Endodermal cell (in vitro differentiated cells): ENCODE measurements at regions not wholly inside any gene's neighbourhood (a gene's known extent, or its start where the extent isn't known, plus 50 kb on each side); places are given as distances from the start of the nearest gene placed in this dataset.
A peak's percentile ranks its signal among the peaks of the same experiment; 100 is the strongest.

Experiments
- DNase-seq: peaks from one replicate; pipeline ENCODE4 v3.0.0-alpha.2; 2017
- H3K27ac ChIP-seq: 2 replicates; pipeline ENCODE4 v1.5.1; 2013; ENCODE audit warnings: mild to moderate bottlenecking, low read depth, low read length, moderate library complexity
- H3K27me3 ChIP-seq: 2 replicates; pipeline ENCODE4 v1.6.1; 2013; ENCODE audit warnings: mild to moderate bottlenecking, low read length, moderate library complexity; ENCODE audit not compliant: insufficient read depth, control insufficient read depth, poor library complexity, severe bottlenecking
- H3K36me3 ChIP-seq: 2 replicates; pipeline ENCODE4 v1.7.0; 2013; ENCODE audit warnings: mild to moderate bottlenecking, low read length, moderate library complexity; ENCODE audit not compliant: control insufficient read depth, insufficient read depth
- H3K4me1 ChIP-seq: one replicate; pipeline ENCODE4 v1.7.0; 2013; ENCODE audit warnings: low read length; ENCODE audit not compliant: control insufficient read depth, insufficient read depth
- H3K4me3 ChIP-seq: 2 replicates; pipeline ENCODE4 v1.5.1; 2013; ENCODE audit warnings: mild to moderate bottlenecking, low read length, moderate library complexity
- H3K9ac ChIP-seq: 2 replicates; pipeline ENCODE4 v1.6.1; 2013; ENCODE audit warnings: mild to moderate bottlenecking, low read length, moderate library complexity; ENCODE audit not compliant: poor library complexity, severe bottlenecking; ENCODE audit errors: extremely low read depth
- H3K9me3 ChIP-seq: 2 replicates; pipeline ENCODE4 v1.6.1; 2013; ENCODE audit warnings: mild to moderate bottlenecking, low read length, moderate library complexity; ENCODE audit not compliant: control insufficient read depth
- H3K27ac Mint-ChIP-seq: 2 replicates; pipeline ENCODE4 v1.8.0; 2020; ENCODE audit warnings: mixed read lengths
- H3K27me3 Mint-ChIP-seq: 2 replicates; pipeline ENCODE4 v1.8.0; 2021; ENCODE audit warnings: mild to moderate bottlenecking, mixed read lengths; ENCODE audit not compliant: insufficient read depth
- H3K36me3 Mint-ChIP-seq: 2 replicates; pipeline ENCODE4 v1.8.0; 2020; ENCODE audit warnings: low read depth, mixed read lengths
- H3K4me1 Mint-ChIP-seq: 2 replicates; pipeline ENCODE4 v1.8.0; 2020; ENCODE audit warnings: mixed read lengths
- H3K4me3 Mint-ChIP-seq: 2 replicates; pipeline ENCODE4 v1.8.0; 2020; ENCODE audit warnings: mild to moderate bottlenecking, moderate library complexity, mixed read lengths
- H3K9me3 Mint-ChIP-seq: 2 replicates; pipeline ENCODE4 v1.8.0; 2020; ENCODE audit warnings: mild to moderate bottlenecking, mixed read lengths
- WGBS, 2 experiments: methylation state at CpG; one replicate each; pipeline versions ENCODE4 v1.1.5 to v1.1.7; 2013; ENCODE audit warnings: missing lambda C conversion rate in 2 of 2, mixed read lengths in 1 of 2; ENCODE audit not compliant: insufficient coverage in 1 of 2, insufficient read length in 1 of 2; 5-methylcytosine and 5-hydroxymethylcytosine counted together
- TF ChIP-seq, protein P1 (sequence below): fragments of 200-600 bp; sonication (generic); conservative IDR thresholded peaks from 2 replicates; pipeline ENCODE4 v1.5.0; 2021; ENCODE audit warnings: antibody characterized with exemption, mild to moderate bottlenecking

DNA sequence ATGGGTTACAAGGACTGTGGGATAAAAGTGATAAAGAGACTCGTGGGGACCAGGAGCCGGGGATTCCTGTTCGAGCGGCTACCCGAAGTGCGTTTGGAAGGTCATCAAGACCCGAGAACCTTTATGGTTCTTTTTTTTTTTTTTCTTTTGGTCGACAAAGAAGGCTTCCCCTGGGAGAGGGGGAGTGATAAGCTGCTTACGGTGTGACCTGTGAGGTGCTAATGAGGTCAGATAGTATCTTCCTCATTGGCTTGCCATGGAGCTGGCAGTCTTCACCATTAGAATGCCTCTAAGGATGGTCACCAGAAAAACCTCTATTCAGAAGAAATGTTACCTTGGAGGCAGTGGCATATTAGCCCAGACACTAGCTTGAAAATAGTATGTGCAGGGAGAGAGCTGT, 92.3 kb upstream of the STEAP4 start:
- Histone ChIP-seq H3K9ac (no peak overlapping the region), H3K9me3 (no peaks in the 10 kb centered on the region), H3K27me3 (no peaks in the 10 kb centered on the region), H3K4me3 (no peak overlapping the region), H3K27ac (no peak overlapping the region), H3K4me1 (peaks cover 7% of the 10 kb centered on the region), H3K36me3 (no peaks in the 10 kb centered on the region)
- Mint-ChIP-seq H3K27me3 (no peaks in the 10 kb centered on the region), H3K9me3 (no peaks in the 10 kb centered on the region), H3K27ac (peak overlapping the region; percentile 40), H3K4me3 (peak overlapping the region; percentile 20), H3K36me3 (no peaks in the 10 kb centered on the region), H3K4me1 (peaks cover 22% of the 10 kb centered on the region)
- peak; percentile 52 for DNase-seq
- WGBS, 2 experiments: 74% methylated on average over 7 to 9 of the region's 9 CpGs
- TF ChIP-seq, protein P1, sequence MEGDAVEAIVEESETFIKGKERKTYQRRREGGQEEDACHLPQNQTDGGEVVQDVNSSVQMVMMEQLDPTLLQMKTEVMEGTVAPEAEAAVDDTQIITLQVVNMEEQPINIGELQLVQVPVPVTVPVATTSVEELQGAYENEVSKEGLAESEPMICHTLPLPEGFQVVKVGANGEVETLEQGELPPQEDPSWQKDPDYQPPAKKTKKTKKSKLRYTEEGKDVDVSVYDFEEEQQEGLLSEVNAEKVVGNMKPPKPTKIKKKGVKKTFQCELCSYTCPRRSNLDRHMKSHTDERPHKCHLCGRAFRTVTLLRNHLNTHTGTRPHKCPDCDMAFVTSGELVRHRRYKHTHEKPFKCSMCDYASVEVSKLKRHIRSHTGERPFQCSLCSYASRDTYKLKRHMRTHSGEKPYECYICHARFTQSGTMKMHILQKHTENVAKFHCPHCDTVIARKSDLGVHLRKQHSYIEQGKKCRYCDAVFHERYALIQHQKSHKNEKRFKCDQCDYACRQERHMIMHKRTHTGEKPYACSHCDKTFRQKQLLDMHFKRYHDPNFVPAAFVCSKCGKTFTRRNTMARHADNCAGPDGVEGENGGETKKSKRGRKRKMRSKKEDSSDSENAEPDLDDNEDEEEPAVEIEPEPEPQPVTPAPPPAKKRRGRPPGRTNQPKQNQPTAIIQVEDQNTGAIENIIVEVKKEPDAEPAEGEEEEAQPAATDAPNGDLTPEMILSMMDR: no peak

DNA sequence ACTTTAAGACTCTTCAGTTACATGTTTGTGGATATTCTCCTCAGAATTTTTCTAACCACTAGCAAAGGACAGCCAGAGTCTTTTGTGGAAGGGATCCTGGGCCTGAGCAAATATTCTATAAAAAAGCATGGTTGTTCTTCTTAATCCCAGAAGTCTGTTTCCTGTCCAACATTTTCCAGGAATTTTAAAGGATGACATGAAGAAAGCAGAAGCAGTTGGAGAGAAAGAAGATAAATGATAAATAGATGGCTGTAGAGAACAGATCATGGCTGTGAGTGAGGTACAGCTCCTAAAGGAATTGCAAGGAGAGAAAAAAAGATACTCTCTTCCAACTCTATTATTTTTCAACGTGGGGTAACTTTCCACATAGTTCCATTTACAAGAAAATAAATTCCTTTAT, 91.8 kb upstream of the STEAP4 start:
- no peaks in the 10 kb centered on the region for H3K27me3 Mint-ChIP-seq
- H3K4me3 Mint-ChIP-seq: peak overlapping the region; percentile 20
- WGBS, 2 experiments: 67% methylated on average over 1 of the region's 1 CpG; no CpG with 5 or more reads in 1 of the 2 experiments
- peaks cover 22% of the 10 kb centered on the region for H3K4me1 Mint-ChIP-seq
- no peak overlapping the region for H3K9ac ChIP-seq
- DNase-seq: no peak
- H3K27me3 ChIP-seq: no peaks in the 10 kb centered on the region
- TF ChIP-seq, protein P1: no peak
- no peak overlapping the region for H3K4me3 ChIP-seq
- no peak overlapping the region for H3K27ac Mint-ChIP-seq
- H3K36me3 ChIP-seq: no peaks in the 10 kb centered on the region
- no peak overlapping the region for H3K27ac ChIP-seq
- no peaks in the 10 kb centered on the region for H3K9me3 ChIP-seq
- H3K4me1 ChIP-seq: peaks cover 7% of the 10 kb centered on the region
- no peaks in the 10 kb centered on the region for H3K36me3 Mint-ChIP-seq
- H3K9me3 Mint-ChIP-seq: no peaks in the 10 kb centered on the region

DNA sequence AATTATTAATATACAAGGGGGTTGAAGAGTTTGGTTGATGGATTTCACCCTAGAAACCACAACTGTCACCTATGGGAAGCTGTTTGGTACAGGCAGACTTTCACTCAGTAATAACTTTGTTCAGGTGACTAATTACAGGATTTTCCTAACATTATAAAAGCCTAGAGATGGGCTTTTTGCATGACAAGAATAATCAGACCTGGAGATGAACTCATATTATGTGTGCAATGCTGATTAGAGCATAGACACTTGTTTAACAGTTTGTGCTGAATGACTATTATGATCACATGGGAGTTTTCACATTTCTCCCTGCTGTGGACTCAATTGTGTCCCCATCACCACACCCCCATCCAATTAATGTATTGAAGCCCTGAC, 90.2 kb upstream of the STEAP4 start:
- no peak overlapping the region for H3K27ac Mint-ChIP-seq
- H3K4me1 ChIP-seq: peaks cover 12% of the 10 kb centered on the region
- peaks cover 22% of the 10 kb centered on the region for H3K4me1 Mint-ChIP-seq
- H3K9ac ChIP-seq: no peak overlapping the region
- no peak overlapping the region for H3K4me3 Mint-ChIP-seq
- no peak for DNase-seq
- TF ChIP-seq, protein P1: no peak
- no peaks in the 10 kb centered on the region for H3K36me3 Mint-ChIP-seq
- no peaks in the 10 kb centered on the region for H3K9me3 Mint-ChIP-seq
- H3K9me3 ChIP-seq: no peaks in the 10 kb centered on the region
- H3K27me3 Mint-ChIP-seq: no peaks in the 10 kb centered on the region
- H3K27me3 ChIP-seq: no peaks in the 10 kb centered on the region
- H3K4me3 ChIP-seq: no peak overlapping the region
- no peak overlapping the region for H3K27ac ChIP-seq
- no peaks in the 10 kb centered on the region for H3K36me3 ChIP-seq
